ENCODE measurements at regions not wholly inside any gene's neighbourhood (a gene's known extent, or its start where the extent isn't known, plus 50 kb on each side); places are given as distances from the start of the nearest gene placed in this dataset.

DNA sequence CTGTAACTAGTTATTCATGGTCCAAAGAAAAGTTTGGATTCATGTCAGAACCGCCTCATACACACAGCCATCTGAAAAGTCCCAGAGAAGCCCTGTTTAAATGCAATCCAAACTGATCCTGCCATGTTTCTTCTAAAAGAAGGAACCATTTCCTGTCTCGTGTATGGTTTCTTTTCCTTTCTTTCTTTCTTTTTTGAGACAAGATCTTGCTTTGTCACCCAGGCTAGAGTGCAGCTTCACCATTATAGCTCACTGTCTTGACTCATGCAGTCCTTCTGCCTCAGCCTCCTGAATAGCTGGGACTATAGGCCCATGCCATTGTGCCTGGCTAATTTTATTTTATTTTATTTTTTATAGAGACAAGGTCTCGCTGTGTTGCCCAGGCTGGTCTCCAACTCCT, 77.4 kb upstream of the NSMCE3 start:
- TF ChIP-seq, protein P1, sequence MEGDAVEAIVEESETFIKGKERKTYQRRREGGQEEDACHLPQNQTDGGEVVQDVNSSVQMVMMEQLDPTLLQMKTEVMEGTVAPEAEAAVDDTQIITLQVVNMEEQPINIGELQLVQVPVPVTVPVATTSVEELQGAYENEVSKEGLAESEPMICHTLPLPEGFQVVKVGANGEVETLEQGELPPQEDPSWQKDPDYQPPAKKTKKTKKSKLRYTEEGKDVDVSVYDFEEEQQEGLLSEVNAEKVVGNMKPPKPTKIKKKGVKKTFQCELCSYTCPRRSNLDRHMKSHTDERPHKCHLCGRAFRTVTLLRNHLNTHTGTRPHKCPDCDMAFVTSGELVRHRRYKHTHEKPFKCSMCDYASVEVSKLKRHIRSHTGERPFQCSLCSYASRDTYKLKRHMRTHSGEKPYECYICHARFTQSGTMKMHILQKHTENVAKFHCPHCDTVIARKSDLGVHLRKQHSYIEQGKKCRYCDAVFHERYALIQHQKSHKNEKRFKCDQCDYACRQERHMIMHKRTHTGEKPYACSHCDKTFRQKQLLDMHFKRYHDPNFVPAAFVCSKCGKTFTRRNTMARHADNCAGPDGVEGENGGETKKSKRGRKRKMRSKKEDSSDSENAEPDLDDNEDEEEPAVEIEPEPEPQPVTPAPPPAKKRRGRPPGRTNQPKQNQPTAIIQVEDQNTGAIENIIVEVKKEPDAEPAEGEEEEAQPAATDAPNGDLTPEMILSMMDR (conservative IDR thresholded peaks at IDR 0.05; ENCODE audit: low read depth, low read length): no peak
- TF ChIP-seq POLR2A (IDR thresholded peaks at IDR 0.05; ENCODE audit: low read depth, low read length): no peak
- no peak for TF ChIP-seq NFE2L2 (IDR thresholded peaks at IDR 0.05; ENCODE audit: low read depth, low read length)
- TF ChIP-seq RAD21 (IDR thresholded peaks at IDR 0.05; ENCODE audit: low read length): no peak
- TF ChIP-seq SMC3 (IDR thresholded peaks at IDR 0.05; ENCODE audit: low read depth, low read length): no peak
- no peak for TF ChIP-seq RCOR1 (IDR thresholded peaks at IDR 0.05; ENCODE audit: insufficient replicate concordance, low read length)
- no peak for TF ChIP-seq CEBPB (IDR thresholded peaks at IDR 0.05; ENCODE audit: low read depth, low read length)
- TF ChIP-seq, protein P2, sequence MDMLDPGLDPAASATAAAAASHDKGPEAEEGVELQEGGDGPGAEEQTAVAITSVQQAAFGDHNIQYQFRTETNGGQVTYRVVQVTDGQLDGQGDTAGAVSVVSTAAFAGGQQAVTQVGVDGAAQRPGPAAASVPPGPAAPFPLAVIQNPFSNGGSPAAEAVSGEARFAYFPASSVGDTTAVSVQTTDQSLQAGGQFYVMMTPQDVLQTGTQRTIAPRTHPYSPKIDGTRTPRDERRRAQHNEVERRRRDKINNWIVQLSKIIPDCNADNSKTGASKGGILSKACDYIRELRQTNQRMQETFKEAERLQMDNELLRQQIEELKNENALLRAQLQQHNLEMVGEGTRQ (IDR thresholded peaks at IDR 0.05; ENCODE audit: low read depth, low read length): no peak
